Aorta (tissue), 5 donors: ENCODE measurements at regions not wholly inside any gene's neighbourhood (a gene's known extent, or its start where the extent isn't known, plus 50 kb on each side); places are given as distances from the start of the nearest gene placed in this dataset.

Source experiments
- ATAC-seq: fragments of 200-7000 bp; cut with Tn5 transposase; one replicate; pipeline ENCODE4 v1.9.1; 2022; ENCODE audit warnings: moderate library complexity; ENCODE audit not compliant: low FRiP score
- DNase-seq, 2 donors: peaks; one replicate each; pipeline ENCODE4 v3.0.0-alpha.2; 2020
- H3K27ac ChIP-seq, 2 donors: one replicate each; pipeline ENCODE4 v1.5.1; 2013; ENCODE audit warnings: low read length in 2 of 2, mild to moderate bottlenecking in 2 of 2, moderate library complexity in 2 of 2, control low read depth in 1 of 2, inconsistent platforms in 1 of 2, low read depth in 1 of 2
- H3K27me3 ChIP-seq, 2 donors: one replicate each; pipeline ENCODE4 v1.6.1; 2013; ENCODE audit warnings: control low read depth in 1 of 2, low read length in 1 of 2, mild to moderate bottlenecking in 1 of 2, moderate library complexity in 1 of 2; ENCODE audit not compliant: insufficient read depth in 2 of 2, control insufficient read depth in 1 of 2
- H3K36me3 ChIP-seq, 2 donors: one replicate each; pipeline ENCODE4 v1.6.1; 2013; ENCODE audit warnings: control low read depth in 1 of 2, low read length in 1 of 2, mild to moderate bottlenecking in 1 of 2; ENCODE audit not compliant: insufficient read depth in 2 of 2, control insufficient read depth in 1 of 2
- H3K4me1 ChIP-seq, 2 donors: one replicate each; pipeline ENCODE4 v1.6.1; 2013; ENCODE audit warnings: low read length in 2 of 2, control low read depth in 1 of 2, mild to moderate bottlenecking in 1 of 2, moderate library complexity in 1 of 2; ENCODE audit not compliant: insufficient read depth in 2 of 2, control insufficient read depth in 1 of 2
- H3K4me3 ChIP-seq, 2 donors: one replicate each; pipeline ENCODE4 v1.5.1; 2013; ENCODE audit warnings: low read length in 2 of 2, control low read depth in 1 of 2, mild to moderate bottlenecking in 1 of 2
- H3K9me3 ChIP-seq: one replicate; pipeline ENCODE4 v1.6.1; 2013; ENCODE audit warnings: mild to moderate bottlenecking, low read length; ENCODE audit not compliant: control insufficient read depth
- WGBS, 2 donors: extraction: QIAGEN DNeasy Blood & Tissue Kit; methylation state at CpG; one replicate each; pipeline ENCODE4 v1.1.7; 2013; 5-methylcytosine and 5-hydroxymethylcytosine counted together
- intact Hi-C, 2 donors: fragments of 100-400 bp; cut with DNase I; formaldehyde crosslinking; loops; one replicate each; pipeline versions ENCODE4 v1.14.2 to v1.15.0; 2022
- donor health status: healthy with polysubstance abuse.
- donor health status: Bipolar disorder and iron deficiency.
- donor health status: DM: no; HTN: no; CAD: no.
- donor health status: DM: no; HTN: no; CAD: no.
- donor health status: DM: yes; HTN: yes; CAD: no.

DNA sequence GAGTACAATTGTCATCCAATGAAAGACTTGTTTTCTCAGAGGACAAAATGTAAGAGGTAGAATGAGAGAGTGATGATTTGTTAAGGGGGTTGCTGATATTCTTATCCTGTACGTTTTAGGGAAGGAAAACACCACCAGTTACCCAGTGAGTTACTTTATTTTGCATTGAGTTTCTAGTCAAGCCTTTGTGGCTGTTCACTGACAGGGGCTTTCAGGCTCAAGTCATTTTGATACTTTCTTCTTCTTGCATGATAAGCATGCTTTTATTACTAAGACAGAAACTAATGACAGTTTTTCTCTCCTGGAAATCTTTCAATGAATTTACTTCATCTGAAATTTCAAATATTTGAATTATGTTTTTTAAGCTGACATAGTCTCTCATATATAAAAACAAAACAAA lies 710.2 kb upstream of the POM121L12 start:
- intact Hi-C loops, result no loop called here
- H3K27ac ChIP-seq, result no peak overlapping the region
- ATAC-seq (no peak), DNase-seq (no peak)
- H3K4me1 ChIP-seq, result no peaks in the 10 kb centered on the region
- no peaks in the 10 kb centered on the region for H3K27me3 ChIP-seq
- H3K9me3 ChIP-seq, result peaks cover 5% of the 10 kb centered on the region
- no peaks in the 10 kb centered on the region for H3K36me3 ChIP-seq
- WGBS, 2 donors, result 5 to 10% methylated on average over 1 of the region's 1 CpG
- H3K4me3 ChIP-seq, result no peak overlapping the region

DNA sequence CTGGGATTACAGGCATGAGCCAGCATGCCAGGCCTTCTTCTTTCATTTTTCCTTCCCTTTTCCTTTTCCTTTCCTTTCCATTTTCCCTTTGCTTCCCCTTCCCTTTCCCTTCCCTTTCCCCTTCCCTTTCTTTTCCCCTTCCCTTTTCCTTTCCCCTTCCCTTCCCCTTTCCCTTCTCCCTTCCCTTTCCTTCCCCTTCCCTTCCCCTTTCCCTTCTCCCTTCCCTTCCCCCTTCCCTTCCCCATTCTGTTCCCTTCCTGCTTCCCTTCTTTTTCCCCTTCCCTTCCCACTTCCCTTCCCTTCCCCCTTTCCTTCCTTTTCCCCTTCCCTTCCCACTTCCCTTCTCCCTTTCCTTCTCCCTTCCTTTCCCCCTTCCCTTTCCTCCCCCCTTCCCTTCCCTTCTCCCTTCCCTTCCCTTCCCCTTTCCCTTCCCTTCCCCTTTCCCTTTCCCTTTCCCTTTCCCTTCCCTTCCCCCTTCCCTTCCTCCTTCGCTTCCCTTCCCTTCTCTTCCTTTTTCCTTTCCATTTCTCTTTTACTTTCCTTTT lies 712.2 kb upstream of the POM121L12 start:
- WGBS, 2 donors, result 85 to 95% methylated on average over 1 of the region's 1 CpG
- no peaks in the 10 kb centered on the region for H3K4me1 ChIP-seq
- intact Hi-C loops, result no loop called here
- H3K9me3 ChIP-seq, result peaks cover 2% of the 10 kb centered on the region
- ATAC-seq, result no peak
- H3K27ac ChIP-seq, result no peak overlapping the region
- H3K36me3 ChIP-seq, result no peaks in the 10 kb centered on the region
- no peaks in the 10 kb centered on the region for H3K27me3 ChIP-seq
- DNase-seq, result no peak
- H3K4me3 ChIP-seq, result no peak overlapping the region

DNA sequence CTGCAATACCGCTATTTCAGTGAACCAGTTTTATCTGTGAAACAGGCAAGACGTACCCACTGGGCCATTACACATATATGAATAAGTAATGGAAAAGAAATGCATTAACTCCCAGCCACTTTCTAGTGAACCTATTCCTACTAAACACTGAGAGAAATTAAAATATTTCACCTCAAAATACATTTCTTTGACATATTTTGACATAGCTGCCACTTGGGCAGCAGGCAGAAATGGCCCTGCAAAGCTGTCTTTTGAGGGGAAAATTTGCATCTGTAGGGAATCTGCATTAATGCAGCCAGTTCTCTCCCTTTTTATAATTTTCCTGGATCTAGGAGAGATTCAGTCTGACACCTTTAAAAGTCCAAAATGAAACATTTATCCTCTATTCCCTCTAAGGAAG lies 714.8 kb upstream of the POM121L12 start:
- Histone ChIP-seq H3K27ac (no peak overlapping the region), H3K9me3 (peaks cover 2% of the 10 kb centered on the region), H3K27me3 (no peaks in the 10 kb centered on the region), H3K4me1 (no peaks in the 10 kb centered on the region), H3K4me3 (no peak overlapping the region), H3K36me3 (no peaks in the 10 kb centered on the region)
- WGBS, 2 donors, result 92 to 95% methylated on average over 2 of the region's 2 CpGs
- intact Hi-C loops, result no loop called here
- DNase-seq (no peak), ATAC-seq (no peak)

DNA sequence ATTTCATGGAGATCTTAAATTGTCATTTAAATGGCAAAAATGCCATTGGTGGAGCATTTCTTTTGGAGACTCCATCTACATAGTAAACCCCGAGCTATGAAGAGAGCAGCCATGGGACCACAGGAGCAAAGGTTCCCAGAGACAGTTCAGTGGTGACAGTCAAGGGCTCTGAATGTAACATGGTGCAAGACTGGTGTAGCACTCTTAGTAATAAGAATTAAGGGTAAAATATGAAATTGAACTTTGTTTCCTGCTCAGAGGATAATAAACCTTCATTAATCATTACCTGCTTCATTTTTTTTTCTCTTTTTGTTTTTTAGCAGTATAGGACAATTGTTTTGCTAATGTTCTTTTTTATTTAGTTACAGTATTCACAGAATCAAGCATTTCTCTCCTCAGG lies 717.5 kb upstream of the POM121L12 start:
- 95% methylated on average over 1 of the region's 1 CpG for WGBS, 2 donors
- DNase-seq, result no peak
- intact Hi-C loops, result no loop called here

DNA sequence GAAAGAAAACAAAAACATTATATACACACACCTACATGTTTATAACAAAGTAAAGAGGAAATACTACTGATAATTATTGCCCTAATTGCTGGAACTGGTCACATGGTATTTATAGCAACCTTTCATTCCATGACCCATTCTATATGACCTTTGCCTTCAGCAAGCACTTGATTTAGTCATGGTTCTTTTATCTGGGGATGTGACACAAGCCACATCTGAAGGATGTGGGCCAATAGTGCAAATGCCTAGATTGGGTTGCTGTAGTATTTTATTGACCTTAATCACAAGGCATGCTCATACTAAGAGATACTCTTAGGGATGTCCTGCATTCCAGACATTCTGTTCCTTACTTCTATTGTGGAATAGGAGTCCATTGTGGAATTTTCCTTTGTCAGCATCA lies 723.5 kb upstream of the POM121L12 start:
- Histone ChIP-seq H3K4me3 (no peak overlapping the region), H3K4me1 (no peaks in the 10 kb centered on the region), H3K27ac (no peak overlapping the region), H3K27me3 (no peaks in the 10 kb centered on the region), H3K9me3 (no peaks in the 10 kb centered on the region), H3K36me3 (no peaks in the 10 kb centered on the region)
- DNase-seq, result no peak
- no peak for ATAC-seq
- intact Hi-C loops, result no loop called here

More for the DNA sequence above, 717.5 kb upstream of the POM121L12 start:
- H3K4me1 ChIP-seq, result no peaks in the 10 kb centered on the region
- no peaks in the 10 kb centered on the region for H3K36me3 ChIP-seq
- no peak overlapping the region for H3K27ac ChIP-seq
- H3K27me3 ChIP-seq, result no peaks in the 10 kb centered on the region
- H3K9me3 ChIP-seq, result peaks cover 1% of the 10 kb centered on the region
- no peak for ATAC-seq
- no peak overlapping the region for H3K4me3 ChIP-seq

- Histone ChIP-seq H3K9me3 (no peaks in the 10 kb centered on the region), H3K36me3 (no peaks in the 10 kb centered on the region), H3K27me3 (no peaks in the 10 kb centered on the region), H3K27ac (no peak overlapping the region), H3K4me1 (no peaks in the 10 kb centered on the region), H3K4me3 (no peak overlapping the region)
- ATAC-seq (no peak), DNase-seq (no peak)
- intact Hi-C loops, result no loop called here
Observed at GRCh38 chr7:52309631-52310030, 725.8 kb upstream of the POM121L12 start.

- ATAC-seq (no peak), DNase-seq (no peak)
- intact Hi-C loops, result no loop called here
- Histone ChIP-seq H3K4me1 (no peaks in the 10 kb centered on the region), H3K4me3 (no peak overlapping the region), H3K9me3 (no peaks in the 10 kb centered on the region), H3K36me3 (no peaks in the 10 kb centered on the region), H3K27ac (no peak overlapping the region), H3K27me3 (no peaks in the 10 kb centered on the region)
- 89 to 96% methylated on average over 28 to 31 of the region's 31 CpGs for WGBS, 2 donors
Observed at GRCh38 chr7:52302765-52303520, 732.5 kb upstream of the POM121L12 start.

DNA sequence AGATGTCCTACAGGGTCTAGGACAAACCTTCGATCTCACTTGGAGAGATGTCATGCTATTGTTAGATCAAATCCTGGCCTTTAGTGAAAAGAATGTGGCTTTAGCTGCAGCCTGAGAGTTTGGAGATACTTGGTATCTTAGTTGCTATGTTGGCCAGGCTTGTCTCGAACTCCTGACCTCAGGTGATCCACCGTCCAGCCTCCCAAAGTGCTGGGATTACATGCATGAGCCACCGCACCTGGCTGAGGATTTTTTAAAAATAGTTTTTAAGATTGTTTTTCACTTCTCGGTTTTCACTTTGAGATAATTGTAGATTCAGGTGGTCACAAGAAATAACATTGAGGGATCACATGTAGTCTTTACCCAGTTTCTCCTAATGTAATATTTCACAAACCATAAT lies 738.3 kb upstream of the POM121L12 start:
- no peaks in the 10 kb centered on the region for H3K36me3 ChIP-seq
- no peak for ATAC-seq
- H3K4me3 ChIP-seq, result no peak overlapping the region
- no peaks in the 10 kb centered on the region for H3K4me1 ChIP-seq
- H3K27me3 ChIP-seq, result no peaks in the 10 kb centered on the region
- 86 to 89% methylated on average over 5 of the region's 5 CpGs for WGBS, 2 donors
- intact Hi-C loops, result no loop called here
- peaks cover 2% of the 10 kb centered on the region for H3K9me3 ChIP-seq
- no peak overlapping the region for H3K27ac ChIP-seq
- DNase-seq, result no peak

GRCh38 chr7:52294942-52295341 lies 740.5 kb upstream of the POM121L12 start:
- Histone ChIP-seq H3K27ac (no peak overlapping the region), H3K4me3 (no peak overlapping the region), H3K27me3 (no peaks in the 10 kb centered on the region), H3K4me1 (no peaks in the 10 kb centered on the region), H3K36me3 (no peaks in the 10 kb centered on the region), H3K9me3 (peaks cover 2% of the 10 kb centered on the region)
- intact Hi-C loops, result no loop called here
- DNase-seq (no peak), ATAC-seq (no peak)
- whole genome bisulfite sequencing, 2 donors, result 93 to 94% methylated on average over 7 of the region's 7 CpGs
